ENCODE measurements at regions not wholly inside any gene's neighbourhood (a gene's known extent, or its start where the extent isn't known, plus 50 kb on each side); places are given as distances from the start of the nearest gene placed in this dataset.

DNA sequence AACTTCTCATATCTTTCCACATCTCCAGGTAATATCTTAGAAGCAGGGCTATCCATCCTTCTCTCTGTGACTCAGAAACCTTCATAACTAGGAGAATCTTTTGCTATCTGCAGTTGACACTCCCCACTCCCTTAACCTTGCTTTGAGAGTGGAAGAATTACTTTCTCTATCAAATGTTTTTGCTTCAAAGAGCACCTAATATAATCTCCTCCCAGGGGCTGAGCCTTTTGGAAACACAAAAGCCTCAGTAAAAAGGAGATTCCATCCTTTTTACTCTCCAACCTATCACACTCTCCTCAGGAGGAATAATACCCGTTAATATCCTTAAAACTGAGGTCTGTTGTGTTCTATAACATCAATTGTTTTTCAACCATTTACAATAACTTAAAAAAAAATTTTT lies 94.9 kb upstream of the DNAJC10 start:
- no peak for TF ChIP-seq POLR2A (IDR thresholded peaks at IDR 0.05)
- TF ChIP-seq, protein P1, sequence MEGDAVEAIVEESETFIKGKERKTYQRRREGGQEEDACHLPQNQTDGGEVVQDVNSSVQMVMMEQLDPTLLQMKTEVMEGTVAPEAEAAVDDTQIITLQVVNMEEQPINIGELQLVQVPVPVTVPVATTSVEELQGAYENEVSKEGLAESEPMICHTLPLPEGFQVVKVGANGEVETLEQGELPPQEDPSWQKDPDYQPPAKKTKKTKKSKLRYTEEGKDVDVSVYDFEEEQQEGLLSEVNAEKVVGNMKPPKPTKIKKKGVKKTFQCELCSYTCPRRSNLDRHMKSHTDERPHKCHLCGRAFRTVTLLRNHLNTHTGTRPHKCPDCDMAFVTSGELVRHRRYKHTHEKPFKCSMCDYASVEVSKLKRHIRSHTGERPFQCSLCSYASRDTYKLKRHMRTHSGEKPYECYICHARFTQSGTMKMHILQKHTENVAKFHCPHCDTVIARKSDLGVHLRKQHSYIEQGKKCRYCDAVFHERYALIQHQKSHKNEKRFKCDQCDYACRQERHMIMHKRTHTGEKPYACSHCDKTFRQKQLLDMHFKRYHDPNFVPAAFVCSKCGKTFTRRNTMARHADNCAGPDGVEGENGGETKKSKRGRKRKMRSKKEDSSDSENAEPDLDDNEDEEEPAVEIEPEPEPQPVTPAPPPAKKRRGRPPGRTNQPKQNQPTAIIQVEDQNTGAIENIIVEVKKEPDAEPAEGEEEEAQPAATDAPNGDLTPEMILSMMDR (IDR thresholded peaks at IDR 0.05) = no peak
